Panc1 (cell line): ENCODE measurements at regions not wholly inside any gene's neighbourhood (a gene's known extent, or its start where the extent isn't known, plus 50 kb on each side); places are given as distances from the start of the nearest gene placed in this dataset.

ENCODE experiments used
- ATAC-seq: fragments of 200-7000 bp; cut with Tn5 transposase; 2 replicates; pipeline ENCODE4 v1.9.1; 2020; ENCODE audit warnings: mild to moderate bottlenecking, moderate library complexity
- BruUV-seq: library from RNA; stranded (reverse); fragments of 400-500 nt; replicated peaks from 2 replicates; lab custom pipeline; 2021; lab: Mats Ljungman, UMichigan
- CTCF ChIA-PET: fragments of 300-600 bp; sonication (Branson Sonifier 250); formaldehyde crosslinking; loops from one replicate; lab custom pipeline; 2022; ENCODE audit warnings: antibody characterized with exemption; lab: Charles Lee
- POLR2A ChIA-PET: fragments of 300-600 bp; sonication (Branson Sonifier 250); formaldehyde crosslinking; loops from one replicate; lab custom pipeline; 2022; ENCODE audit warnings: antibody characterized with exemption; lab: Charles Lee
- DNase-seq: peaks from one replicate; pipeline ENCODE4 v3.0.0-alpha.2; 2010; ENCODE audit warnings: low read depth, low spot score
- H3K27ac ChIP-seq: 2 replicates; pipeline ENCODE4 v1.5.1; 2011; ENCODE audit warnings: mild to moderate bottlenecking, low read length, inconsistent platforms
- H3K27me3 ChIP-seq: fragments of 200-500 bp; sonication (Bioruptor generic); 2 replicates; pipeline ENCODE4 v1.6.0; 2014; ENCODE audit warnings: low read length, inconsistent platforms; ENCODE audit not compliant: control insufficient read depth, insufficient read depth
- H3K36me3 ChIP-seq: fragments of 200-500 bp; sonication (Bioruptor generic); 2 replicates; pipeline ENCODE4 v1.5.1; 2014; ENCODE audit warnings: inconsistent platforms, mild to moderate bottlenecking, low read length, moderate library complexity; ENCODE audit not compliant: control insufficient read depth, insufficient read depth
- H3K4me1 ChIP-seq: 2 replicates; pipeline ENCODE4 v1.5.1; 2011; ENCODE audit warnings: inconsistent platforms, mild to moderate bottlenecking, low read length, moderate library complexity; ENCODE audit not compliant: control insufficient read depth, insufficient read depth
- H3K4me3 ChIP-seq, 2 experiments: 2 replicates each; pipeline ENCODE4 v1.5.1; 2011 to 2012; ENCODE audit warnings: low read depth in 2 of 2, low read length in 2 of 2, mild to moderate bottlenecking in 2 of 2, inconsistent platforms in 1 of 2, moderate library complexity in 1 of 2
- H3K9me3 ChIP-seq: fragments of 200-500 bp; sonication (Bioruptor generic); 2 replicates; pipeline ENCODE4 v1.5.1; 2014; ENCODE audit warnings: low read depth, mild to moderate bottlenecking, inconsistent platforms, low read length, moderate library complexity; ENCODE audit not compliant: control insufficient read depth, insufficient read depth
- CTCF ChIP-seq: fragments of 450-650 bp; IDR thresholded peaks from 2 replicates; pipeline ENCODE4 v1.5.1; 2017; ENCODE audit warnings: mild to moderate bottlenecking
- POLR2AphosphoS5 ChIP-seq: IDR thresholded peaks from 2 replicates; pipeline ENCODE4 v1.6.1; 2012; ENCODE audit warnings: mild to moderate bottlenecking, low read depth, low read length, moderate library complexity
- REST ChIP-seq, 2 experiments: IDR thresholded peaks; 2 replicates each; pipeline ENCODE4 v1.6.1; 2011 to 2012; ENCODE audit warnings: low read depth in 2 of 2, control low read depth in 1 of 2, low read length in 1 of 2, mild to moderate bottlenecking in 1 of 2, moderate library complexity in 1 of 2; ENCODE audit not compliant: insufficient read depth in 1 of 2
- SIN3A ChIP-seq: IDR thresholded peaks from 2 replicates; pipeline ENCODE4 v1.6.1; 2012; ENCODE audit warnings: low read depth, mild to moderate bottlenecking, low read length, moderate library complexity, borderline replicate concordance; ENCODE audit not compliant: insufficient read depth
- TCF7L2 ChIP-seq: IDR thresholded peaks from 2 replicates; pipeline ENCODE4 v1.6.1; 2011; ENCODE audit warnings: mild to moderate bottlenecking, low read depth, low read length, inconsistent platforms
- in situ Hi-C: cut with HindIII; loops from 2 replicates; pipeline ENCODE4 v1.10.0; 2016; ENCODE audit warnings: low sequenced_read_pairs, low pct_unique_long_range_greater_than_20kb
- intact Hi-C: fragments of 100-400 bp; cut with micrococcal nuclease; formaldehyde crosslinking; loops from one replicate; pipeline ENCODE4 v1.10.0; 2022; ENCODE audit not compliant: unreplicated experiment

DNA sequence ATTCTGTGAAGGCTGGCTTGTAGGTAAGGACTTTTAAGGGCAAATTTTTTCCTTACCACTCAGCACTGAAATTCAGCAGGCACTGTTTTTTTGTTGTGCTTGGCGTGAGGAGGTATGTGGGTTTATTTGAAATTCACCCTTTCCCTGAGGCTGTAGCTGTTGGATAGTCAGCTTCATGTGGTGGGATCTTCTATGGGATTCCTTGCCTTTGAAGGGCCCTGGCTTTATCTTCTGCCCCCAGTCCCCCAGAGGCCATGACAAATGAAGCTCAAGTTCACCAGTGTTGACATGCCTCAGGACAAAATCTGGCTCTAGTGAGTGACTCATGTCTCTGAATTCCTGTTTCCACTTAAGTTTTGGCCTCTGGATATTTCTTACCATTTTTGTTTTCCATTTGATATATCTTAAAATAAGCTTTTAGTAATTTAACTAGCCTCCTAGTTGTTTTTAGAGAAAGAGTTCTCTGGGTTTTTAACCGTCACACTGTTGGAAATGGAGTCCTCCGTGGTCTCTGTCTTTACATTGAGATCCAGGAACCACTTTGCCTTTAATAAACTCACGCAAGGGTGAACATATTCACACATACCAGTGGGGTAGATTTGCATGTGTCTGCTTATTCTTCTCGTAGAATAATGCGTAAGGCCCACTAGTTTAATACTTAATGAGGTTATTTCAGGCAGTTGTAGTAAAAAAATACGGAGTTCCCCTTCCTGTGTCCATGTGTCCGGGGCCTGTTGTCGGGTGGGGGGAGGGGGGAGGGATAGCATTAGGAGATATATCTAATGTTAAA, 211.1 kb upstream of the FAM98A start:
- H3K27ac ChIP-seq = no peak overlapping the region
- in situ Hi-C loops = no loop called here
- DNase-seq (no peak), ATAC-seq (no peak)
- intact Hi-C loops = no loop called here
- no peaks in the 10 kb centered on the region for H3K27me3 ChIP-seq
- no peaks in the 10 kb centered on the region for H3K9me3 ChIP-seq
- H3K36me3 ChIP-seq = no peaks in the 10 kb centered on the region
- no TSS peak for BruUV-seq
- TF ChIP-seq REST (IDR thresholded peaks at IDR 0.05; ENCODE audit: insufficient read depth in 1 of 2, low read depth in 2 of 2, low read length in 1 of 2) (no peak), POLR2AphosphoS5 (no peak), CTCF (no peak), SIN3A (no peak), TCF7L2 (no peak)
- H3K4me1 ChIP-seq = no peaks in the 10 kb centered on the region
- H3K4me3 ChIP-seq = no peak overlapping the region
- CTCF ChIA-PET = no interaction called here
- POLR2A ChIA-PET = no interaction called here

GRCh38 chr2:33806041-33806440, 206.9 kb upstream of the FAM98A start:
- H3K36me3 ChIP-seq = no peaks in the 10 kb centered on the region
- H3K4me1 ChIP-seq = no peaks in the 10 kb centered on the region
- no peak overlapping the region for H3K4me3 ChIP-seq
- no peak for TF ChIP-seq CTCF
- no peak for TF ChIP-seq TCF7L2
- no peak for TF ChIP-seq POLR2AphosphoS5
- no peak for TF ChIP-seq SIN3A
- no peak for TF ChIP-seq REST (IDR thresholded peaks at IDR 0.05; ENCODE audit: insufficient read depth in 1 of 2, low read depth in 2 of 2, low read length in 1 of 2)
- no peaks in the 10 kb centered on the region for H3K27me3 ChIP-seq
- in situ Hi-C loops (no loop called here), intact Hi-C loops (no loop called here)
- H3K27ac ChIP-seq = no peak overlapping the region
- BruUV-seq = no TSS peak
- ATAC-seq (no peak), DNase-seq (no peak)
- POLR2A ChIA-PET = no interaction called here
- no peaks in the 10 kb centered on the region for H3K9me3 ChIP-seq
- CTCF ChIA-PET = no interaction called here
